T-cell (primary cell): ENCODE measurements at regions not wholly inside any gene's neighbourhood (a gene's known extent, or its start where the extent isn't known, plus 50 kb on each side); places are given as distances from the start of the nearest gene placed in this dataset.

Source experiments
- ATAC-seq, 4 experiments: fragments of 200-7000 bp in 3 of 4; fragments of 150-1000 bp in 1 of 4; cut with Tn5 transposase; replicated peaks in 1 of 4; 1 replicate in 3 of 4; 2 replicates in 1 of 4; pipeline ENCODE4 v1.10.0; 2021; ENCODE audit warnings: moderate library complexity in 3 of 4, mild to moderate bottlenecking in 2 of 4, moderate number of reproducible peaks in 1 of 4
- CTCF ChIA-PET, 2 donors: fragments of 300-600 bp; sonication (Branson Sonifier 250); formaldehyde crosslinking; loops; one replicate each; lab custom pipeline; 2022; ENCODE audit warnings: antibody characterized with exemption in 2 of 2; lab: Charles Lee
- POLR2A ChIA-PET, 2 donors: fragments of 300-600 bp; sonication (Branson Sonifier 250); formaldehyde crosslinking; loops; one replicate each; lab custom pipeline; 2022; ENCODE audit warnings: antibody characterized with exemption in 2 of 2; lab: Charles Lee
- DNase-seq, 35 experiments: peaks; one replicate each; pipeline versions ENCODE4 v3.0.0 to v3.0.0-alpha.2; 2013 to 2023
- H3K27ac ChIP-seq: one replicate; pipeline ENCODE4 v1.5.1; 2013; ENCODE audit warnings: low read length
- H3K27me3 ChIP-seq, 2 experiments: replicated peaks in 1 of 2; 1 replicate in 1 of 2; 2 replicates in 1 of 2; pipeline versions ENCODE4 v1.6.1 to v1.7.0; 2013; ENCODE audit warnings: low read length in 1 of 2, mixed read lengths in 1 of 2; ENCODE audit not compliant: control insufficient read depth in 2 of 2, insufficient read depth in 2 of 2; ENCODE audit errors: extremely low read depth in 1 of 2
- H3K36me3 ChIP-seq, 2 donors: 1 replicate in 1 of 2; 2 replicates in 1 of 2; pipeline versions ENCODE4 v1.6.1 to v1.7.0; 2013; ENCODE audit warnings: low read length in 1 of 2; ENCODE audit not compliant: control insufficient read depth in 2 of 2, insufficient read depth in 1 of 2; ENCODE audit errors: extremely low read depth in 1 of 2
- H3K4me1 ChIP-seq, 2 experiments: 1 replicate in 1 of 2; 2 replicates in 1 of 2; pipeline versions ENCODE4 v1.6.1 to v1.7.0; 2013; ENCODE audit warnings: low read length in 2 of 2, mixed read lengths in 1 of 2; ENCODE audit not compliant: insufficient read depth in 2 of 2, control insufficient read depth in 1 of 2; ENCODE audit errors: extremely low read depth in 1 of 2
- H3K4me3 ChIP-seq, 2 donors: 1 replicate in 1 of 2; 2 replicates in 1 of 2; pipeline versions ENCODE4 v1.5.1 to v1.7.0; 2013; ENCODE audit warnings: mild to moderate bottlenecking in 2 of 2, low read length in 1 of 2, moderate library complexity in 1 of 2; ENCODE audit not compliant: control insufficient read depth in 1 of 2; ENCODE audit errors: extremely low read depth in 1 of 2
- H3K9me3 ChIP-seq: 2 replicates; pipeline ENCODE4 v1.7.0; 2013
- H3K27ac Mint-ChIP-seq, 2 donors: one replicate each; pipeline ENCODE4 v1.8.0; 2020 to 2021; ENCODE audit warnings: mild to moderate bottlenecking in 2 of 2, mixed read lengths in 2 of 2
- H3K27me3 Mint-ChIP-seq, 2 donors: one replicate each; pipeline ENCODE4 v1.8.0; 2021 to 2022; ENCODE audit warnings: mixed read lengths in 2 of 2
- H3K36me3 Mint-ChIP-seq: one replicate; pipeline ENCODE4 v1.8.0; 2021; ENCODE audit warnings: mixed read lengths
- H3K4me1 Mint-ChIP-seq, 3 donors: one replicate each; pipeline ENCODE4 v1.8.0; 2020 to 2022; ENCODE audit warnings: mixed read lengths in 3 of 3, mild to moderate bottlenecking in 1 of 3
- H3K4me3 Mint-ChIP-seq, 3 donors: one replicate each; pipeline ENCODE4 v1.8.0; 2020 to 2022; ENCODE audit warnings: mild to moderate bottlenecking in 3 of 3, mixed read lengths in 3 of 3, moderate library complexity in 3 of 3
- H3K9me3 Mint-ChIP-seq, 3 donors: one replicate each; pipeline ENCODE4 v1.8.0; 2020 to 2022; ENCODE audit warnings: mixed read lengths in 3 of 3
- WGBS: methylation state at CpG from one replicate; pipeline ENCODE4 v1.1.5; 2013; ENCODE audit warnings: missing lambda C conversion rate; ENCODE audit not compliant: insufficient coverage; 5-methylcytosine and 5-hydroxymethylcytosine counted together

DNA sequence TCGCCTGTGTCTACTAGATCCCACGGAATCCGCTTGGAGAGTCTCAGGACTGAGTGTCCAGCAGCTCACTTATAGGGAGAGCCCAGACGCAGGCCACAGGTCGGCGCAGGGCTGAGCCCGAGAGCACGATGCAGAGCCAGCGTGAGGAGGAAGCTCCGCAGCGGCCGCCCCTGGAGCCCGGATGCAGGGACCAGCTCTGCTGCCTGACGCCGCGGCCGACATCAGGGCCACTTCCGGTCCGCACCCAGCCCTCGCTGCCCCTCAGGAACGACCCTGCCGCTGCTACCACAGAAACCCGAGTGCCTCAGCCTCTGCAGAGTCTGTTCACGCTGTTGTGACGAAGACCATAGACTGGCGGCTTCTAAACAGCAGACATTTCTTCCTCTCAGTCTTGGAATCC, 275.8 kb upstream of the PPP2R2D start:
- CTCF ChIA-PET: no interaction called here
- H3K9me3 ChIP-seq: no peaks in the 10 kb centered on the region
- Mint-ChIP-seq H3K9me3 (peaks cover 0 to 11% (median 0%) of the 10 kb centered on the region in 3 donors), H3K27ac (no peak overlapping the region), H3K4me1 (no peaks in the 10 kb centered on the region), H3K27me3 (no peaks in the 10 kb centered on the region), H3K36me3 (no peaks in the 10 kb centered on the region), H3K4me3 (no peak overlapping the region)
- H3K4me3 ChIP-seq: no peak overlapping the region
- WGBS: 93% methylated on average over 26 of the region's 26 CpGs
- peaks cover 0 to 3% of the 10 kb centered on the region in 2 experiments for H3K27me3 ChIP-seq
- DNase-seq: no peak
- H3K27ac ChIP-seq: no peak overlapping the region
- POLR2A ChIA-PET: no interaction called here
- no peaks in the 10 kb centered on the region for H3K36me3 ChIP-seq
- no peak for ATAC-seq
- H3K4me1 ChIP-seq: no peaks in the 10 kb centered on the region

DNA sequence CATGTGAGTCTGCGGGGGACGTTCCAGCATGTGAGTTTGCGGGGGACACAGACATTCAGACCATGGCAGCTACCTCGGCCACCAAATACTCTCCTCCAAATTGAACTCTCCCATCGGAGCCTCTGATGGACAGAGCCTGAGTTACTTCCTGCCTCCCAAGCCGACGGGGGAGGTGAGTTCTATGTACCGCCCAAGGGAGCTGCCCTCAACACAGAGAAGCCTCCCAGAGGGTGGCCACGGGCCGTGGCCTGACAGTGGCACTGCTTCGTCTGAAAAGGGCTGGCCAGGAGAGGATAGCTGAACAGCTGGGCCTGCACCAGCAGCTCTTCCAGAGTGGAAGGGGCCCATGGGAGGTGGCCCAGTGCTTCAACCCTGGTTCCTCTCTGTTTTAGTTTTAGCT, 274.5 kb upstream of the PPP2R2D start:
- no peak for DNase-seq
- no peaks in the 10 kb centered on the region for H3K36me3 Mint-ChIP-seq
- Histone ChIP-seq H3K4me1 (no peaks in the 10 kb centered on the region), H3K27ac (no peak overlapping the region), H3K4me3 (no peak overlapping the region), H3K27me3 (no peaks in the 10 kb centered on the region), H3K9me3 (no peaks in the 10 kb centered on the region), H3K36me3 (no peaks in the 10 kb centered on the region)
- H3K4me1 Mint-ChIP-seq: no peaks in the 10 kb centered on the region
- H3K4me3 Mint-ChIP-seq: no peak overlapping the region
- ATAC-seq: no peak
- CTCF ChIA-PET: interaction anchor here in 1 of 2 donors (0.5 kb wide), 1 partner anchor 1427 kb away, joined by 4 read pairs; no protein-coding TSS in a partner anchor
- WGBS: 94% methylated on average over 7 of the region's 11 CpGs
- H3K9me3 Mint-ChIP-seq: peaks cover 0 to 11% (median 0%) of the 10 kb centered on the region in 3 donors
- POLR2A ChIA-PET: no interaction called here
- no peak overlapping the region for H3K27ac Mint-ChIP-seq
- no peaks in the 10 kb centered on the region for H3K27me3 Mint-ChIP-seq

GRCh38 chr10:131629026-131629770, 271.6 kb upstream of the PPP2R2D start:
- Mint-ChIP-seq H3K4me3 (no peak overlapping the region), H3K36me3 (no peaks in the 10 kb centered on the region), H3K4me1 (no peaks in the 10 kb centered on the region), H3K9me3 (peaks cover 0 to 13% (median 0%) of the 10 kb centered on the region in 3 donors), H3K27me3 (no peaks in the 10 kb centered on the region), H3K27ac (no peak overlapping the region)
- ChIA-PET CTCF (interaction anchor here in 1 of 2 donors (0.6 kb wide), 1 partner anchor 948 kb away, joined by 4 read pairs; no protein-coding TSS in a partner anchor), POLR2A (no interaction called here)
- Histone ChIP-seq H3K9me3 (no peaks in the 10 kb centered on the region), H3K36me3 (no peaks in the 10 kb centered on the region), H3K27ac (no peak overlapping the region), H3K27me3 (no peaks in the 10 kb centered on the region), H3K4me1 (no peaks in the 10 kb centered on the region), H3K4me3 (no peak overlapping the region)
- no CpG with 5 or more reads among the region's 4 CpGs for WGBS
- ATAC-seq: no peak
- DNase-seq: no peak

GRCh38 chr10:131630772-131631258, 270.0 kb upstream of the PPP2R2D start:
- H3K9me3 Mint-ChIP-seq: peaks cover 0 to 13% (median 0%) of the 10 kb centered on the region in 3 donors
- no peak overlapping the region for H3K27ac Mint-ChIP-seq
- no peak for ATAC-seq
- H3K36me3 Mint-ChIP-seq: no peaks in the 10 kb centered on the region
- H3K27ac ChIP-seq: no peak overlapping the region
- no peaks in the 10 kb centered on the region for H3K9me3 ChIP-seq
- H3K27me3 Mint-ChIP-seq: peaks cover 2 to 3% of the 10 kb centered on the region in 2 donors
- DNase-seq: no peak
- ChIA-PET POLR2A (no interaction called here), CTCF (no interaction called here)
- no peaks in the 10 kb centered on the region for H3K27me3 ChIP-seq
- no peaks in the 10 kb centered on the region for H3K36me3 ChIP-seq
- no peak overlapping the region for H3K4me3 Mint-ChIP-seq
- H3K4me3 ChIP-seq: no peak overlapping the region
- 77% methylated on average over 7 of the region's 7 CpGs for WGBS
- no peaks in the 10 kb centered on the region for H3K4me1 ChIP-seq
- no peaks in the 10 kb centered on the region for H3K4me1 Mint-ChIP-seq

- no peak overlapping the region for H3K27ac Mint-ChIP-seq
- WGBS: 89% methylated on average over 13 of the region's 14 CpGs
- peaks cover 0 to 13% (median 0%) of the 10 kb centered on the region in 3 donors for H3K9me3 Mint-ChIP-seq
- peaks cover 6 to 9% of the 10 kb centered on the region in 2 donors for H3K27me3 Mint-ChIP-seq
- POLR2A ChIA-PET: no interaction called here
- H3K36me3 ChIP-seq: no peaks in the 10 kb centered on the region
- H3K9me3 ChIP-seq: no peaks in the 10 kb centered on the region
- CTCF ChIA-PET: no interaction called here
- no peaks in the 10 kb centered on the region for H3K4me1 Mint-ChIP-seq
- H3K36me3 Mint-ChIP-seq: no peaks in the 10 kb centered on the region
- H3K4me3 ChIP-seq: no peak overlapping the region
- ATAC-seq (no peak), DNase-seq (no peak)
- H3K27me3 ChIP-seq: no peaks in the 10 kb centered on the region
- H3K27ac ChIP-seq: no peak overlapping the region
- no peak overlapping the region for H3K4me3 Mint-ChIP-seq
- H3K4me1 ChIP-seq: no peaks in the 10 kb centered on the region
Measured at GRCh38 chr10:131631619-131632018, 269.2 kb upstream of the PPP2R2D start.

DNA sequence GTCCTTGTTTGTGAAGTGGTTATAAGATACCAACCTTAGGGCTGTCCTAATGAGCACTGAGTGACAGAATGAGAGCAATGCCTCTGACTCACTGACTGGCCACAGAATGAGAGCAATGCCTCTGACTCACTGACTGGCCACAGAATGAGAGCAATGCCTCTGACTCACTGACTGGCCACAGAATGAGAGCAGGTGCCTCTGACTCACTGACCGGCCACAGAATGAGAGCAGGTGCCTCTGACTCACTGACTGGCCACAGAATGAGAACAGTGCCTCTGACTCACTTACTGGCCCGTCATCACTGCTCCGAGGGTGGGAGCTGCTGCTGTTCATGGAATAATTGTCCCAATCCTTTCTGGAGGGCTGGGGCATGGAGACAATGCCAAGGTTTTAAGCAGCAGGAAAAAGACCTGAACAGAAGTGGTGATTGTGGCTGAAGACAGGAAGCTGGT, 265.2 kb upstream of the PPP2R2D start:
- Histone ChIP-seq H3K27ac (no peak overlapping the region), H3K36me3 (no peaks in the 10 kb centered on the region), H3K27me3 (peaks cover 0 to 13% of the 10 kb centered on the region in 2 experiments), H3K4me1 (no peaks in the 10 kb centered on the region), H3K9me3 (no peaks in the 10 kb centered on the region), H3K4me3 (no peak overlapping the region)
- H3K27ac Mint-ChIP-seq: no peak overlapping the region
- no peak overlapping the region for H3K4me3 Mint-ChIP-seq
- ATAC-seq (no peak), DNase-seq (no peak)
- 46% methylated on average over 3 of the region's 3 CpGs for WGBS
- ChIA-PET POLR2A (no interaction called here), CTCF (no interaction called here)
- H3K27me3 Mint-ChIP-seq: peaks cover 8 to 11% of the 10 kb centered on the region in 2 donors
- peaks cover 0 to 13% (median 10%) of the 10 kb centered on the region in 3 donors for H3K9me3 Mint-ChIP-seq
- no peaks in the 10 kb centered on the region for H3K36me3 Mint-ChIP-seq
- H3K4me1 Mint-ChIP-seq: no peaks in the 10 kb centered on the region
